ENCODE measurements at regions not wholly inside any gene's neighbourhood (a gene's known extent, or its start where the extent isn't known, plus 50 kb on each side); places are given as distances from the start of the nearest gene placed in this dataset.

- Histone ChIP-seq H3K79me2 (ENCODE audit: insufficient read depth, low read length) (no peaks in the 10 kb centered on the region), H3K4me3 (replicated peaks in 1 of 3; ENCODE audit: low read depth in 2 of 3, low read length in 3 of 3) (no peak overlapping the region), H3K9ac (ENCODE audit: insufficient read depth, low read length, poor library complexity, severe bottlenecking) (no peak overlapping the region), H3K27me3 (ENCODE audit: control insufficient read depth in 2 of 2, insufficient read depth in 2 of 2, low read length in 2 of 2) (no peaks in the 10 kb centered on the region), H3K4me1 (ENCODE audit: control insufficient read depth in 1 of 2, insufficient read depth in 2 of 2, low read length in 2 of 2) (no peaks in the 10 kb centered on the region), H2AFZ (ENCODE audit: insufficient read depth, low read depth, low read length, poor library complexity, severe bottlenecking) (no peak overlapping the region), H4K20me1 (ENCODE audit: insufficient read depth, low read length) (no peaks in the 10 kb centered on the region), H3K9me3 (replicated peaks in 1 of 2; ENCODE audit: control insufficient read depth in 1 of 2, insufficient read depth in 1 of 2, low read length in 2 of 2) (peaks cover 0 to 6% of the 10 kb centered on the region in 2 donors), H3K27ac (ENCODE audit: low read depth in 1 of 2, low read length in 2 of 2) (no peak overlapping the region), H3K36me3 (replicated peaks in 1 of 2; ENCODE audit: control insufficient read depth in 1 of 2, insufficient read depth in 2 of 2, low read length in 2 of 2) (no peaks in the 10 kb centered on the region), H3K4me2 (replicated peaks; ENCODE audit: extremely low read depth, low read length, poor library complexity, severe bottlenecking) (no peak overlapping the region)
- Mint-ChIP-seq H3K27me3 (ENCODE audit: low read depth in 3 of 3) (peaks cover 0 to 2% (median 0%) of the 10 kb centered on the region in 3 donors), H3K4me3 (no peak overlapping the region), H3K9me3 (peaks cover 0 to 4% (median 2%) of the 10 kb centered on the region in 7 donors), H3K27ac (no peak overlapping the region), H3K36me3 (no peaks in the 10 kb centered on the region), H3K4me1 (no peaks in the 10 kb centered on the region)
- TF ChIP-seq CTCF (IDR thresholded peaks at IDR 0.05) = no peak
- DNase-seq = no peak
- WGBS (ENCODE audit: insufficient coverage) = 94% methylated on average over 2 of the region's 2 CpGs
- intact Hi-C loops (cut with micrococcal nuclease) = no loop called here
Measured at GRCh38 chr4:136457004-136457403, 1075.3 kb downstream of the PCDH18 start.

- H3K4me3 Mint-ChIP-seq = no peak overlapping the region
- intact Hi-C loops (cut with micrococcal nuclease) = no loop called here
- no peak for DNase-seq
- H3K4me1 ChIP-seq (ENCODE audit: control insufficient read depth in 1 of 2, insufficient read depth in 2 of 2, low read length in 2 of 2) = no peaks in the 10 kb centered on the region
- no peak for TF ChIP-seq CTCF (IDR thresholded peaks at IDR 0.05)
- no peak overlapping the region for H3K4me2 ChIP-seq (replicated peaks; ENCODE audit: extremely low read depth, low read length, poor library complexity, severe bottlenecking)
- H3K4me3 ChIP-seq (replicated peaks in 1 of 3; ENCODE audit: low read depth in 2 of 3, low read length in 3 of 3) = no peak overlapping the region
- no peaks in the 10 kb centered on the region for H3K27me3 Mint-ChIP-seq (ENCODE audit: low read depth in 3 of 3)
- H3K36me3 ChIP-seq (replicated peaks in 1 of 2; ENCODE audit: control insufficient read depth in 1 of 2, insufficient read depth in 2 of 2, low read length in 2 of 2) = no peaks in the 10 kb centered on the region
- WGBS (ENCODE audit: insufficient coverage) = 80% methylated on average over 2 of the region's 4 CpGs
- no peaks in the 10 kb centered on the region for H4K20me1 ChIP-seq (ENCODE audit: insufficient read depth, low read length)
- H3K27ac ChIP-seq (ENCODE audit: low read depth in 1 of 2, low read length in 2 of 2) = no peak overlapping the region
- no peak overlapping the region for H2AFZ ChIP-seq (ENCODE audit: insufficient read depth, low read depth, low read length, poor library complexity, severe bottlenecking)
- no peak overlapping the region for H3K27ac Mint-ChIP-seq
- no peaks in the 10 kb centered on the region for H3K27me3 ChIP-seq (ENCODE audit: control insufficient read depth in 2 of 2, insufficient read depth in 2 of 2, low read length in 2 of 2)
- no peak overlapping the region for H3K9ac ChIP-seq (ENCODE audit: insufficient read depth, low read length, poor library complexity, severe bottlenecking)
- H3K79me2 ChIP-seq (ENCODE audit: insufficient read depth, low read length) = no peaks in the 10 kb centered on the region
- H3K9me3 Mint-ChIP-seq = peaks cover 0 to 7% (median 2%) of the 10 kb centered on the region in 7 donors
- H3K9me3 ChIP-seq (replicated peaks in 1 of 2; ENCODE audit: control insufficient read depth in 1 of 2, insufficient read depth in 1 of 2, low read length in 2 of 2) = peaks cover 0 to 11% of the 10 kb centered on the region in 2 donors
- no peaks in the 10 kb centered on the region for H3K36me3 Mint-ChIP-seq
- H3K4me1 Mint-ChIP-seq = no peaks in the 10 kb centered on the region
Measured at GRCh38 chr4:136443006-136443405, 1089.3 kb downstream of the PCDH18 start.
